Esophagus muscularis mucosa (tissue), 4 donors: ENCODE measurements at regions not wholly inside any gene's neighbourhood (a gene's known extent, or its start where the extent isn't known, plus 50 kb on each side); places are given as distances from the start of the nearest gene placed in this dataset.

Experiments used
- DNase-seq: peaks from one replicate; pipeline ENCODE4 v3.0.0-alpha.2; 2017; ENCODE audit errors: extremely low spot score
- H3K27ac ChIP-seq, 4 donors: fragments of 200-600 bp; sonication (generic); replicated peaks in 1 of 4; 1 replicate in 3 of 4; 2 replicates in 1 of 4; pipeline ENCODE4 v1.5.1; 2016 to 2019; ENCODE audit warnings: mild to moderate bottlenecking in 1 of 4
- H3K27me3 ChIP-seq, 4 donors: fragments of 200-600 bp; sonication (generic); one replicate each; pipeline versions ENCODE4 v1.5.1 to v1.6.0; 2016 to 2019
- H3K36me3 ChIP-seq, 4 donors: fragments of 200-600 bp; sonication (generic); one replicate each; pipeline ENCODE4 v1.5.1; 2016 to 2019
- H3K4me1 ChIP-seq, 4 donors: fragments of 200-600 bp; sonication (generic); one replicate each; pipeline ENCODE4 v1.5.1; 2016 to 2019
- H3K4me3 ChIP-seq, 4 donors: fragments of 200-600 bp; sonication (generic); 1 replicate in 2 of 4; 2 replicates in 2 of 4; pipeline ENCODE4 v1.5.1; 2016 to 2019; ENCODE audit warnings: mild to moderate bottlenecking in 4 of 4, moderate library complexity in 1 of 4
- H3K9me3 ChIP-seq, 4 donors: fragments of 200-600 bp; sonication (generic); 1 replicate in 3 of 4; 2 replicates in 1 of 4; pipeline ENCODE4 v1.5.1; 2016 to 2019
- EP300 ChIP-seq: sonication (generic); formaldehyde crosslinking; IDR thresholded peaks from one replicate; pipeline ENCODE4 v1.6.1; 2017; ENCODE audit warnings: antibody characterized with exemption
- POLR2A ChIP-seq: fragments of 450-650 bp; IDR thresholded peaks from one replicate; pipeline ENCODE4 v1.6.1; 2017; ENCODE audit warnings: antibody characterized with exemption, moderate library complexity, mild to moderate bottlenecking, low read depth
- POLR2AphosphoS5 ChIP-seq, 2 donors: sonication (generic); formaldehyde crosslinking; IDR thresholded peaks; one replicate each; pipeline ENCODE4 v1.6.1; 2017; ENCODE audit warnings: antibody characterized with exemption in 2 of 2
- WGBS: methylation state at CpG from one replicate; pipeline ENCODE4 v1.1.5; 2018; 5-methylcytosine and 5-hydroxymethylcytosine counted together
- intact Hi-C: fragments of 100-400 bp; cut with DNase I; formaldehyde crosslinking; loops from one replicate; pipeline ENCODE4 v1.15.1; 2023
- TF ChIP-seq, protein P1 (sequence below), 3 experiments: fragments of 200-600 bp in 2 of 3; fragments of 450-650 bp in 1 of 3; sonication (generic) in 2 of 3; IDR thresholded peaks; one replicate each; pipeline ENCODE4 v1.5.1; 2017 to 2019; ENCODE audit warnings: antibody characterized with exemption in 3 of 3, mild to moderate bottlenecking in 2 of 3, moderate library complexity in 1 of 3

DNA sequence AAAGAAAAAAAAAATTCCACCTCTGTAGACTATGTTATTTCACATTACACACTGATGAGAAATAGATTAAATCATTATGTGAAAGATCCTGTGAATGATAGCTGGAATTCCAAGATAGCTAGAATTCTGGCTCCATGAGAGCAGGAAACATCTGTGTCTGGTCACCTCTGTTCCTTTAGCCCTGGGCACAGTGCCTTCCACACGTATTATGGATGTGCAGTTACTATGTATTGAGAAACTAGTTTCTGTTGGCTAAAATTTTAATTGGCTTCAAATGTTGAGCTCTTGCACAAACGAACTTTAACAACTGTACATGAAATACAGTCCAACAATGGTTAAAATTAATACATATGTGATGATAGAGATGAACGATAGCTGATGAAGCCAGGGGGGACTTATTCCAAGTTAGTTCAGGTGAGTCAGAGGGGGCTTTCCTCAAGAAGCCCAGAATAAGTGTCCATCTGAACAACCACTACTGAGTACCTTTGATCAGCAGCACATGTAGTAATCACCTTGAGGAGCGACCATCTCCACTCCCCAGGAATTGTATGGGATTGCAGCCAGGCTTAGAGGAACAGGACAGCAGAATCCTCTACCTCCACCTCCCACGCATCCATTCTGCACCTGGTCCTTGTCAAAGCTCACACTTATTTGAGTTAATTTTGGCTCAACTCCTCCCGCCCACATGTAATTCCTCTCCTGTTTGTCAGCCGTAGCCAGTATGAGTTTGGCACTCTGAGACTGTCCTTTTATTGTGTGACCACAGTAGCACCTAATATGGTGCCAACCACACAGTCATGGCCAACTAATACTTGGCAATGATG, 68.6 kb downstream of the NABP1 start:
- Histone ChIP-seq H3K36me3 (no peaks in the 10 kb centered on the region), H3K27ac (no peak overlapping the region), H3K4me1 (peaks cover 0 to 15% (median 9%) of the 10 kb centered on the region in 4 donors), H3K27me3 (no peaks in the 10 kb centered on the region), H3K4me3 (no peak overlapping the region), H3K9me3 (no peaks in the 10 kb centered on the region)
- WGBS = 24% methylated on average over 6 of the region's 7 CpGs
- DNase-seq = no peak
- TF ChIP-seq EP300 = no peak
- TF ChIP-seq POLR2A = no peak
- no peak for TF ChIP-seq POLR2AphosphoS5 (IDR thresholded peaks at IDR 0.05)
- intact Hi-C loops = no loop called here

DNA sequence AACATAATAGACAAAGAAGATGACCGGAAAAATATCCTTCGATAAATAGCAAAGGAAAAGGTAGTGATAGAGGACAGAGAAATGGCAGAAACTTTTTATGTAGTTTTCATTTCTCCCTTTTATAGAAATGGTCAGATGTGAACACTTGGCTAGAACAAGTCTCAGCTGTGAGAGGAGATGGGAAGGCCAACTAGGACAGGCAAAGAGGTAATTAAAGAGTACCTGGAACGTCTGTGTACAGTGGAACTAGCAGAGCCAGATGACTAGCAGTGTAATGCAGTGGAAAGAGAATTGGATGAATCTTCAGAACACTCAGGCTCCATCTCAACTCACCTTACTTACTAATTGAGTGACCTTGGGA, 69.2 kb downstream of the NABP1 start:
- Histone ChIP-seq H3K9me3 (no peaks in the 10 kb centered on the region), H3K4me3 (no peak overlapping the region), H3K27ac (no peak overlapping the region), H3K4me1 (peaks cover 0 to 15% (median 9%) of the 10 kb centered on the region in 4 donors), H3K36me3 (no peaks in the 10 kb centered on the region), H3K27me3 (no peaks in the 10 kb centered on the region)
- TF ChIP-seq EP300 (no peak), POLR2AphosphoS5 (IDR thresholded peaks at IDR 0.05) (no peak), POLR2A (no peak)
- TF ChIP-seq, protein P1, sequence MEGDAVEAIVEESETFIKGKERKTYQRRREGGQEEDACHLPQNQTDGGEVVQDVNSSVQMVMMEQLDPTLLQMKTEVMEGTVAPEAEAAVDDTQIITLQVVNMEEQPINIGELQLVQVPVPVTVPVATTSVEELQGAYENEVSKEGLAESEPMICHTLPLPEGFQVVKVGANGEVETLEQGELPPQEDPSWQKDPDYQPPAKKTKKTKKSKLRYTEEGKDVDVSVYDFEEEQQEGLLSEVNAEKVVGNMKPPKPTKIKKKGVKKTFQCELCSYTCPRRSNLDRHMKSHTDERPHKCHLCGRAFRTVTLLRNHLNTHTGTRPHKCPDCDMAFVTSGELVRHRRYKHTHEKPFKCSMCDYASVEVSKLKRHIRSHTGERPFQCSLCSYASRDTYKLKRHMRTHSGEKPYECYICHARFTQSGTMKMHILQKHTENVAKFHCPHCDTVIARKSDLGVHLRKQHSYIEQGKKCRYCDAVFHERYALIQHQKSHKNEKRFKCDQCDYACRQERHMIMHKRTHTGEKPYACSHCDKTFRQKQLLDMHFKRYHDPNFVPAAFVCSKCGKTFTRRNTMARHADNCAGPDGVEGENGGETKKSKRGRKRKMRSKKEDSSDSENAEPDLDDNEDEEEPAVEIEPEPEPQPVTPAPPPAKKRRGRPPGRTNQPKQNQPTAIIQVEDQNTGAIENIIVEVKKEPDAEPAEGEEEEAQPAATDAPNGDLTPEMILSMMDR (IDR thresholded peaks at IDR 0.05) = no peak
- 30% methylated on average over 3 of the region's 3 CpGs for WGBS
- no peak for DNase-seq
- intact Hi-C loops = no loop called here

DNA sequence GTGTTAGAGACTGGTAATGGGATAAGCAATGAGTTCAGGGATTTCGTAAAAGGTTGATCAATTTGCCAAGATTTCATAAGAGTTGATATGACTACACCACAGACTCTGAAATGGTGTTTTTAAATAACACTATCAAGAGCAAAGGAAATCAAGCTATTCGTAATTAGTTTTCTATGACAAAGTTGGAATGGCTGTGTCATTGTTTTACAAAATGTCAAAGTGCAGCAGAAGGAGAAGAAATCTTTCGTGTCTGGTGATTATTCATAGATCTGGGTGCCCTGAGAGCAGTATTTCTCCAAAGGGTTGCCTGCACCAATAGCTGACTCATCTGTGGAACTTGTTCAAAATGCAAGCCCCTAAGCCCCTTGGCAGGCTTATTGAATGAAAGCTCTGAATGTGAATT, 70.1 kb downstream of the NABP1 start:
- Histone ChIP-seq H3K4me3 (no peak overlapping the region), H3K4me1 (peaks cover 0 to 15% (median 9%) of the 10 kb centered on the region in 4 donors), H3K27ac (no peak overlapping the region), H3K36me3 (no peaks in the 10 kb centered on the region), H3K9me3 (no peaks in the 10 kb centered on the region), H3K27me3 (no peaks in the 10 kb centered on the region)
- no peak for DNase-seq
- TF ChIP-seq EP300 = no peak
- TF ChIP-seq, protein P1 (IDR thresholded peaks at IDR 0.05) = no peak
- TF ChIP-seq POLR2AphosphoS5 (IDR thresholded peaks at IDR 0.05) = no peak
- TF ChIP-seq POLR2A = no peak
- intact Hi-C loops = no loop called here
- WGBS = 58% methylated on average over 3 of the region's 3 CpGs

DNA sequence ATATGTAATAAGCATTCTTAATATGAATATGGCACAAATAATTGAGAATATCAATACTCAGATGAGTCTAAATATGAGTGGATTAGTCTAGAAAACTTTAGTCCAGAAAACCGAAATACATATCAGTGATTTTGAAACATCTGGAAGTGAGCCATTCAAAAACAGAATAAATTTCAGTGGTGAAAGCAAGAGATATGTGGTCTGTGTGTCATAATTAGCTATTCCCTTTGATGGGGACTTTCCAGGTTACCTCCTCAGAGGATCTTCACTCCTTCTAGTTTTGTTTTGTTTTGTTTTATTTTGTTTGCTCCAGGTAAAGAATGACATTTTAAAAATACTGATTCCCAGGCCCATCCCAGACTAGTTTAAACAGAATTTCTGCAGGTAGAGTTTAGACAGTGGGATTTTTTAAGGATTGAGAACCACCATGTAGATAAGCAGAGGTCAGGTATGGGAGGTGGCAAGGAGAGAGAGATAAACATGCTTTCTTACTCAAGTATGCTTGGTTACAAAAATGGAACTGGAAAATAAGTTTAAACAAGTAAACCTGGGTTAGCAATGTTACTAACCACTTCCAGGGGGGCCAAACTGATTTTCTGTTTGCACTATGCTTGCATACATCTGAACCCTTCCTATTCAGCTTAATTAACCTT, 70.7 kb downstream of the NABP1 start:
- intact Hi-C loops = no loop called here
- Histone ChIP-seq H3K36me3 (no peaks in the 10 kb centered on the region), H3K9me3 (no peaks in the 10 kb centered on the region), H3K4me3 (no peak overlapping the region), H3K27me3 (no peaks in the 10 kb centered on the region), H3K27ac (no peak overlapping the region), H3K4me1 (peaks cover 0 to 15% (median 9%) of the 10 kb centered on the region in 4 donors)
- no peak for DNase-seq
- WGBS = 70% methylated on average over 1 of the region's 1 CpG
- TF ChIP-seq EP300 (no peak), POLR2A (no peak), POLR2AphosphoS5 (IDR thresholded peaks at IDR 0.05) (no peak)
- TF ChIP-seq, protein P1 (IDR thresholded peaks at IDR 0.05) = no peak

DNA sequence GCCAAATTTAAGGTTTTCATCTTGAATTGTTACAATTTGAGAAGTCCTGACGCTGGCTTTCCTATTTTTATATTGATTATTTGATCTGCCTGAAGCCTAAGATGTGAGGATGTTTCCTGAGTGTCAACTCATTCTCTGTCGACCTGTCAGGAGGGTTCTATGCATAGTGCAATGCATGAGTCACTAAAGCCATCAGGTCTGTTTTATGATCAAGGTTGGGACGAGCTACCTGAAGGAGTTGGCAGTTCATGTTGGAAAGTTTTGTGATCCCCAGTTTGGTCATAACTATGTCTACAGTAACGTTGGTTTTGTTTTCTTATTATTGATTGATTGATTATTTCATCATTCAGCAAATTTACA, 71.2 kb downstream of the NABP1 start:
- Histone ChIP-seq H3K9me3 (no peaks in the 10 kb centered on the region), H3K27me3 (no peaks in the 10 kb centered on the region), H3K36me3 (no peaks in the 10 kb centered on the region), H3K4me1 (peaks cover 0 to 15% (median 9%) of the 10 kb centered on the region in 4 donors), H3K4me3 (no peak overlapping the region), H3K27ac (no peak overlapping the region)
- intact Hi-C loops = no loop called here
- no peak for DNase-seq
- 85% methylated on average over 4 of the region's 4 CpGs for WGBS
- TF ChIP-seq POLR2A (no peak), EP300 (no peak), POLR2AphosphoS5 (IDR thresholded peaks at IDR 0.05) (no peak)
- TF ChIP-seq, protein P1 (IDR thresholded peaks at IDR 0.05) = no peak
